ENCODE measurements at regions not wholly inside any gene's neighbourhood (a gene's known extent, or its start where the extent isn't known, plus 50 kb on each side); places are given as distances from the start of the nearest gene placed in this dataset.

GRCh38 chr18:59822612-59823550 is 76.9 kb upstream of the PMAIP1 start:
- Histone ChIP-seq H3K36me3 (ENCODE audit: control insufficient read depth, insufficient read depth, low read length) (no peaks in the 10 kb centered on the region), H3K27me3 (ENCODE audit: control insufficient read depth, insufficient read depth, low read length) (no peaks in the 10 kb centered on the region), H3K4me3 (ENCODE audit: low read depth, low read length) (no peak overlapping the region)
- TF ChIP-seq, protein P1, sequence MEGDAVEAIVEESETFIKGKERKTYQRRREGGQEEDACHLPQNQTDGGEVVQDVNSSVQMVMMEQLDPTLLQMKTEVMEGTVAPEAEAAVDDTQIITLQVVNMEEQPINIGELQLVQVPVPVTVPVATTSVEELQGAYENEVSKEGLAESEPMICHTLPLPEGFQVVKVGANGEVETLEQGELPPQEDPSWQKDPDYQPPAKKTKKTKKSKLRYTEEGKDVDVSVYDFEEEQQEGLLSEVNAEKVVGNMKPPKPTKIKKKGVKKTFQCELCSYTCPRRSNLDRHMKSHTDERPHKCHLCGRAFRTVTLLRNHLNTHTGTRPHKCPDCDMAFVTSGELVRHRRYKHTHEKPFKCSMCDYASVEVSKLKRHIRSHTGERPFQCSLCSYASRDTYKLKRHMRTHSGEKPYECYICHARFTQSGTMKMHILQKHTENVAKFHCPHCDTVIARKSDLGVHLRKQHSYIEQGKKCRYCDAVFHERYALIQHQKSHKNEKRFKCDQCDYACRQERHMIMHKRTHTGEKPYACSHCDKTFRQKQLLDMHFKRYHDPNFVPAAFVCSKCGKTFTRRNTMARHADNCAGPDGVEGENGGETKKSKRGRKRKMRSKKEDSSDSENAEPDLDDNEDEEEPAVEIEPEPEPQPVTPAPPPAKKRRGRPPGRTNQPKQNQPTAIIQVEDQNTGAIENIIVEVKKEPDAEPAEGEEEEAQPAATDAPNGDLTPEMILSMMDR (IDR thresholded peaks at IDR 0.05; ENCODE audit: insufficient read depth, low read length, severe bottlenecking), result no peak
- DNase-seq (ENCODE audit: low read depth) (no peak), FAIRE-seq (no peak)

DNA sequence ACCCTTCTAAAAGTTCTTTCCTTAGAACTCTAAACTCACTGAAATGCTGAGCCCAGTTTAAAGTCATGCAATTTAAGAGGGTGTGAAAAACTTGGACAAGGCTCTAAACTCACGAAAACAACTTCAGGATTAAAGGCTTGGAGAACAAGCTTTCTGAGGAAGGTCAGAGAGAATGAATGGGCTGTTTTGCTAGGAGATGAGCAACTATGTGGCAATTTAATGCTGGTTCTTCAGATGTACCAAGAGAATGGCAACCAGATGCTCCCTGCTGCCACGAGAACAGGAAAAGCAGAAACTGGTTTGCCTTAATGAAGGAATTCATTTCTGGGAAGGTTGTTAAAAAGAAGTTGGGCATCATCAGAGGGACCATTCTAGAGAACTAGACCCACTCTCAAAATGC is 77.8 kb upstream of the PMAIP1 start:
- Histone ChIP-seq H3K4me3 (ENCODE audit: low read depth, low read length) (no peak overlapping the region), H3K36me3 (ENCODE audit: control insufficient read depth, insufficient read depth, low read length) (no peaks in the 10 kb centered on the region), H3K27me3 (ENCODE audit: control insufficient read depth, insufficient read depth, low read length) (no peaks in the 10 kb centered on the region)
- TF ChIP-seq, protein P1 (IDR thresholded peaks at IDR 0.05; ENCODE audit: insufficient read depth, low read length, severe bottlenecking), result no peak
- DNase-seq (ENCODE audit: low read depth) (no peak), FAIRE-seq (no peak)

DNA sequence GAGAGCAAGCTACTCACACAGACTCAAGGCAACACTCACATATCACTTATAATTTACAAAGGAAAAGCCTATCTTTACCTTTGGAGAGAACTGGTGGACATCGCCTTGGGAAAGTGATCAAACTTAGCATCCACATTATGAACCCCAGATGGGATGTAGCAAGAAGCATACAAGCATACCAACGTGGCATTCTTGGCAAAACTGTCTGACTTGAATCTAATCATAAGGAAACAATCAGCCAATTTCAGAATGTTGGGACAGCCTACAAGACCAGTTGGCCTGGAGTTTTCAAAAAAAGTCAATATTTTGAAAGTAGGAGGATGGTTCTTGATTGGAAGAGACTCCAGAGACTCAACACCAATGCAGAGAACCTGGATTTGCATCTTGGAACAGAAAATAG is 79.1 kb upstream of the PMAIP1 start:
- no peak overlapping the region for H3K4me3 ChIP-seq (ENCODE audit: low read depth, low read length)
- TF ChIP-seq, protein P1 (IDR thresholded peaks at IDR 0.05; ENCODE audit: insufficient read depth, low read length, severe bottlenecking), result no peak
- FAIRE-seq (no peak), DNase-seq (ENCODE audit: low read depth) (no peak)
- no peaks in the 10 kb centered on the region for H3K27me3 ChIP-seq (ENCODE audit: control insufficient read depth, insufficient read depth, low read length)
- no peaks in the 10 kb centered on the region for H3K36me3 ChIP-seq (ENCODE audit: control insufficient read depth, insufficient read depth, low read length)

GRCh38 chr18:59818769-59819168 is 81.0 kb upstream of the PMAIP1 start:
- Histone ChIP-seq H3K36me3 (ENCODE audit: control insufficient read depth, insufficient read depth, low read length) (no peaks in the 10 kb centered on the region), H3K4me3 (ENCODE audit: low read depth, low read length) (no peak overlapping the region), H3K27me3 (ENCODE audit: control insufficient read depth, insufficient read depth, low read length) (no peaks in the 10 kb centered on the region)
- no peak for DNase-seq (ENCODE audit: low read depth)
- FAIRE-seq, result no peak
- TF ChIP-seq, protein P1 (IDR thresholded peaks at IDR 0.05; ENCODE audit: insufficient read depth, low read length, severe bottlenecking), result no peak

- Histone ChIP-seq H3K36me3 (ENCODE audit: control insufficient read depth, insufficient read depth, low read length) (no peaks in the 10 kb centered on the region), H3K27me3 (ENCODE audit: control insufficient read depth, insufficient read depth, low read length) (no peaks in the 10 kb centered on the region), H3K4me3 (ENCODE audit: low read depth, low read length) (no peak overlapping the region)
- FAIRE-seq (no peak), DNase-seq (ENCODE audit: low read depth) (peak; percentile 61)
- TF ChIP-seq, protein P1 (IDR thresholded peaks at IDR 0.05; ENCODE audit: insufficient read depth, low read length, severe bottlenecking), result no peak
These were observed 84.9 kb upstream of the PMAIP1 start for GRCh38 chr18:59814891-59815290.

All from bronchial epithelial cell (primary cell).